Tibial nerve (tissue), 3 donors: ENCODE measurements at regions not wholly inside any gene's neighbourhood (a gene's known extent, or its start where the extent isn't known, plus 50 kb on each side); places are given as distances from the start of the nearest gene placed in this dataset.

ENCODE experiments used
- POLR2A ChIP-seq, 2 donors: fragments of 450-650 bp; IDR thresholded peaks; one replicate each; pipeline ENCODE4 v1.6.1; 2017; ENCODE audit warnings: antibody characterized with exemption in 2 of 2, mild to moderate bottlenecking in 2 of 2, moderate library complexity in 2 of 2
- TF ChIP-seq, protein P1 (sequence below), 5 experiments: fragments of 200-600 bp in 3 of 5; fragments of 450-650 bp in 2 of 5; sonication (generic) in 3 of 5; IDR thresholded peaks; one replicate each; pipeline ENCODE4 v1.5.1; 2016 to 2019; ENCODE audit warnings: antibody characterized with exemption in 5 of 5, mild to moderate bottlenecking in 3 of 5, moderate library complexity in 2 of 5

DNA sequence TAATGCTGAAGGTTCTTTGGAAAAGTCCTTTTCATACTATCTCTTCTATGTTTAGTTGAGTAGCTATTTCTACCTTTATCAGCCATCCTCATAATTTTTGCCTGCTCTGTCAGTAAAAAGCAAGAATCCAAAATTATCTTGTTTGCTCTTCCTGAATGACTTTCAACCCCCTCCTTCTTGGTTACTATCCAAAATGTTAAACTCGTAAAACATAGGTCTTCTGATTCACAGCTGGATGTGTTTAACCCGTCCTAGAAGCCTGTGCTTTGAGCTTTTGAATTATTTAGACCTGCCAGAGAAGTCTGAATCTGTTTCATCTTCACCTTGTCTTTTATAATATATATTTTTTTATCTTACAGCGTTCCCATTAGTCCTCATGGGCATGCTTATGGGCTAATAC lies 136.4 kb upstream of the MDFIC start:
- TF ChIP-seq, protein P1, sequence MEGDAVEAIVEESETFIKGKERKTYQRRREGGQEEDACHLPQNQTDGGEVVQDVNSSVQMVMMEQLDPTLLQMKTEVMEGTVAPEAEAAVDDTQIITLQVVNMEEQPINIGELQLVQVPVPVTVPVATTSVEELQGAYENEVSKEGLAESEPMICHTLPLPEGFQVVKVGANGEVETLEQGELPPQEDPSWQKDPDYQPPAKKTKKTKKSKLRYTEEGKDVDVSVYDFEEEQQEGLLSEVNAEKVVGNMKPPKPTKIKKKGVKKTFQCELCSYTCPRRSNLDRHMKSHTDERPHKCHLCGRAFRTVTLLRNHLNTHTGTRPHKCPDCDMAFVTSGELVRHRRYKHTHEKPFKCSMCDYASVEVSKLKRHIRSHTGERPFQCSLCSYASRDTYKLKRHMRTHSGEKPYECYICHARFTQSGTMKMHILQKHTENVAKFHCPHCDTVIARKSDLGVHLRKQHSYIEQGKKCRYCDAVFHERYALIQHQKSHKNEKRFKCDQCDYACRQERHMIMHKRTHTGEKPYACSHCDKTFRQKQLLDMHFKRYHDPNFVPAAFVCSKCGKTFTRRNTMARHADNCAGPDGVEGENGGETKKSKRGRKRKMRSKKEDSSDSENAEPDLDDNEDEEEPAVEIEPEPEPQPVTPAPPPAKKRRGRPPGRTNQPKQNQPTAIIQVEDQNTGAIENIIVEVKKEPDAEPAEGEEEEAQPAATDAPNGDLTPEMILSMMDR (IDR thresholded peaks at IDR 0.05), result no peak
- TF ChIP-seq POLR2A (IDR thresholded peaks at IDR 0.05), result no peak
